GM12878 (cell line): ENCODE measurements at regions not wholly inside any gene's neighbourhood (a gene's known extent, or its start where the extent isn't known, plus 50 kb on each side); places are given as distances from the start of the nearest gene placed in this dataset.

ENCODE experiments used
- NBN ChIP-seq: fragments of 450-650 bp; IDR thresholded peaks from 2 replicates; pipeline ENCODE4 v1.6.1; 2016
- NR2F1 ChIP-seq: fragments of 450-650 bp; conservative IDR thresholded peaks from 2 replicates; pipeline ENCODE4 v1.6.1; 2017; ENCODE audit warnings: mild to moderate bottlenecking
- POLR2AphosphoS2 ChIP-seq: IDR thresholded peaks from 2 replicates; pipeline ENCODE4 v1.6.1; 2011; ENCODE audit warnings: low read depth, mild to moderate bottlenecking, low read length, improper control_type of control experiment, moderate library complexity
- RUNX3 ChIP-seq: IDR thresholded peaks from 2 replicates; pipeline ENCODE4 v1.6.1; 2012; ENCODE audit warnings: low read length, inconsistent platforms
- SIX5 ChIP-seq: IDR thresholded peaks from 2 replicates; pipeline ENCODE4 v1.6.1; 2011; ENCODE audit warnings: mild to moderate bottlenecking, low read depth, low read length, moderate library complexity; ENCODE audit not compliant: severe bottlenecking
- ZNF622 ChIP-seq: fragments of 450-650 bp; IDR thresholded peaks from 2 replicates; pipeline ENCODE4 v1.6.1; 2017; ENCODE audit warnings: mild to moderate bottlenecking, inconsistent platforms
- TF ChIP-seq, protein P1 (sequence below): fragments of 150-350 bp; IDR thresholded peaks from 2 replicates; pipeline ENCODE4 v1.6.1; 2016; ENCODE audit warnings: low read depth, low read length
- TF ChIP-seq, protein P2 (sequence below): fragments of 450-650 bp; IDR thresholded peaks from 2 replicates; pipeline ENCODE4 v1.6.1; 2017; ENCODE audit warnings: low read depth, mild to moderate bottlenecking, moderate library complexity
- TF ChIP-seq, protein P3 (sequence below): fragments of 450-650 bp; conservative IDR thresholded peaks from 2 replicates; pipeline ENCODE4 v1.6.1; 2017; ENCODE audit warnings: mild to moderate bottlenecking, moderate library complexity
- TF ChIP-seq, protein P4 (sequence below): fragments of 450-650 bp; formaldehyde crosslinking; IDR thresholded peaks from 2 replicates; pipeline ENCODE4 v1.5.0; 2022; ENCODE audit warnings: mild to moderate bottlenecking, missing genetic modification characterization

DNA sequence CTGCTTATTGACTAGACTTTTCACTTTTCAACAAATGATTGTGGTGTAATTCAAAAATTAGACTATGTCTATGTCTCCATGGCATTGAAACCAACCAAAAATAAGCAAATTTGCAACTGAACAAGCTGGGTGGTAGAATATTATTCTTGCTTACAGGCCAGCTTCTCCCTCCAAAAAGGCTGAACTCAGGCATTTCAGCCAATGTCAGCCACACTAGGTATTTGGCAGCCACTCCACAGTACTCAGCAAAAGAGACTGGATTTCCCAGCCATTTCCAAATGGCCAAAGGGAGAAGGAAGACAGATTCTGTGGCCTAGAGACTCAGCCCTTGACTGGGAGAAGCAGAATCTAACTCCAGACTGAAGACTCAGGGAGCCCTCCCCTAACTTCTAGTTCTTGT lies 121.8 kb upstream of the IRX5 start (continued):
- TF ChIP-seq, protein P1, sequence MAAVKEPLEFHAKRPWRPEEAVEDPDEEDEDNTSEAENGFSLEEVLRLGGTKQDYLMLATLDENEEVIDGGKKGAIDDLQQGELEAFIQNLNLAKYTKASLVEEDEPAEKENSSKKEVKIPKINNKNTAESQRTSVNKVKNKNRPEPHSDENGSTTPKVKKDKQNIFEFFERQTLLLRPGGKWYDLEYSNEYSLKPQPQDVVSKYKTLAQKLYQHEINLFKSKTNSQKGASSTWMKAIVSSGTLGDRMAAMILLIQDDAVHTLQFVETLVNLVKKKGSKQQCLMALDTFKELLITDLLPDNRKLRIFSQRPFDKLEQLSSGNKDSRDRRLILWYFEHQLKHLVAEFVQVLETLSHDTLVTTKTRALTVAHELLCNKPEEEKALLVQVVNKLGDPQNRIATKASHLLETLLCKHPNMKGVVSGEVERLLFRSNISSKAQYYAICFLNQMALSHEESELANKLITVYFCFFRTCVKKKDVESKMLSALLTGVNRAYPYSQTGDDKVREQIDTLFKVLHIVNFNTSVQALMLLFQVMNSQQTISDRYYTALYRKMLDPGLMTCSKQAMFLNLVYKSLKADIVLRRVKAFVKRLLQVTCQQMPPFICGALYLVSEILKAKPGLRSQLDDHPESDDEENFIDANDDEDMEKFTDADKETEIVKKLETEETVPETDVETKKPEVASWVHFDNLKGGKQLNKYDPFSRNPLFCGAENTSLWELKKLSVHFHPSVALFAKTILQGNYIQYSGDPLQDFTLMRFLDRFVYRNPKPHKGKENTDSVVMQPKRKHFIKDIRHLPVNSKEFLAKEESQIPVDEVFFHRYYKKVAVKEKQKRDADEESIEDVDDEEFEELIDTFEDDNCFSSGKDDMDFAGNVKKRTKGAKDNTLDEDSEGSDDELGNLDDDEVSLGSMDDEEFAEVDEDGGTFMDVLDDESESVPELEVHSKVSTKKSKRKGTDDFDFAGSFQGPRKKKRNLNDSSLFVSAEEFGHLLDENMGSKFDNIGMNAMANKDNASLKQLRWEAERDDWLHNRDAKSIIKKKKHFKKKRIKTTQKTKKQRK = no peak
- TF ChIP-seq, protein P2, sequence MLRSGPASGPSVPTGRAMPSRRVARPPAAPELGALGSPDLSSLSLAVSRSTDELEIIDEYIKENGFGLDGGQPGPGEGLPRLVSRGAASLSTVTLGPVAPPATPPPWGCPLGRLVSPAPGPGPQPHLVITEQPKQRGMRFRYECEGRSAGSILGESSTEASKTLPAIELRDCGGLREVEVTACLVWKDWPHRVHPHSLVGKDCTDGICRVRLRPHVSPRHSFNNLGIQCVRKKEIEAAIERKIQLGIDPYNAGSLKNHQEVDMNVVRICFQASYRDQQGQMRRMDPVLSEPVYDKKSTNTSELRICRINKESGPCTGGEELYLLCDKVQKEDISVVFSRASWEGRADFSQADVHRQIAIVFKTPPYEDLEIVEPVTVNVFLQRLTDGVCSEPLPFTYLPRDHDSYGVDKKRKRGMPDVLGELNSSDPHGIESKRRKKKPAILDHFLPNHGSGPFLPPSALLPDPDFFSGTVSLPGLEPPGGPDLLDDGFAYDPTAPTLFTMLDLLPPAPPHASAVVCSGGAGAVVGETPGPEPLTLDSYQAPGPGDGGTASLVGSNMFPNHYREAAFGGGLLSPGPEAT = no peak
- TF ChIP-seq RUNX3 (no peak), SIX5 (no peak), ZNF622 (no peak), NBN (no peak), POLR2AphosphoS2 (no peak), NR2F1 (no peak)
- TF ChIP-seq, protein P3, sequence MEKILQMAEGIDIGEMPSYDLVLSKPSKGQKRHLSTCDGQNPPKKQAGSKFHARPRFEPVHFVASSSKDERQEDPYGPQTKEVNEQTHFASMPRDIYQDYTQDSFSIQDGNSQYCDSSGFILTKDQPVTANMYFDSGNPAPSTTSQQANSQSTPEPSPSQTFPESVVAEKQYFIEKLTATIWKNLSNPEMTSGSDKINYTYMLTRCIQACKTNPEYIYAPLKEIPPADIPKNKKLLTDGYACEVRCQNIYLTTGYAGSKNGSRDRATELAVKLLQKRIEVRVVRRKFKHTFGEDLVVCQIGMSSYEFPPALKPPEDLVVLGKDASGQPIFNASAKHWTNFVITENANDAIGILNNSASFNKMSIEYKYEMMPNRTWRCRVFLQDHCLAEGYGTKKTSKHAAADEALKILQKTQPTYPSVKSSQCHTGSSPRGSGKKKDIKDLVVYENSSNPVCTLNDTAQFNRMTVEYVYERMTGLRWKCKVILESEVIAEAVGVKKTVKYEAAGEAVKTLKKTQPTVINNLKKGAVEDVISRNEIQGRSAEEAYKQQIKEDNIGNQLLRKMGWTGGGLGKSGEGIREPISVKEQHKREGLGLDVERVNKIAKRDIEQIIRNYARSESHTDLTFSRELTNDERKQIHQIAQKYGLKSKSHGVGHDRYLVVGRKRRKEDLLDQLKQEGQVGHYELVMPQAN = no peak
- TF ChIP-seq, protein P4, sequence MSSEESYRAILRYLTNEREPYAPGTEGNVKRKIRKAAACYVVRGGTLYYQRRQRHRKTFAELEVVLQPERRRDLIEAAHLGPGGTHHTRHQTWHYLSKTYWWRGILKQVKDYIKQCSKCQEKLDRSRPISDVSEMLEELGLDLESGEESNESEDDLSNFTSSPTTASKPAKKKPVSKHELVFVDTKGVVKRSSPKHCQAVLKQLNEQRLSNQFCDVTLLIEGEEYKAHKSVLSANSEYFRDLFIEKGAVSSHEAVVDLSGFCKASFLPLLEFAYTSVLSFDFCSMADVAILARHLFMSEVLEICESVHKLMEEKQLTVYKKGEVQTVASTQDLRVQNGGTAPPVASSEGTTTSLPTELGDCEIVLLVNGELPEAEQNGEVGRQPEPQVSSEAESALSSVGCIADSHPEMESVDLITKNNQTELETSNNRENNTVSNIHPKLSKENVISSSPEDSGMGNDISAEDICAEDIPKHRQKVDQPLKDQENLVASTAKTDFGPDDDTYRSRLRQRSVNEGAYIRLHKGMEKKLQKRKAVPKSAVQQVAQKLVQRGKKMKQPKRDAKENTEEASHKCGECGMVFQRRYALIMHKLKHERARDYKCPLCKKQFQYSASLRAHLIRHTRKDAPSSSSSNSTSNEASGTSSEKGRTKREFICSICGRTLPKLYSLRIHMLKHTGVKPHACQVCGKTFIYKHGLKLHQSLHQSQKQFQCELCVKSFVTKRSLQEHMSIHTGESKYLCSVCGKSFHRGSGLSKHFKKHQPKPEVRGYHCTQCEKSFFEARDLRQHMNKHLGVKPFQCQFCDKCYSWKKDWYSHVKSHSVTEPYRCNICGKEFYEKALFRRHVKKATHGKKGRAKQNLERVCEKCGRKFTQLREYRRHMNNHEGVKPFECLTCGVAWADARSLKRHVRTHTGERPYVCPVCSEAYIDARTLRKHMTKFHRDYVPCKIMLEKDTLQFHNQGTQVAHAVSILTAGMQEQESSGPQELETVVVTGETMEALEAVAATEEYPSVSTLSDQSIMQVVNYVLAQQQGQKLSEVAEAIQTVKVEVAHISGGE = no peak
- TF ChIP-seq, all 136 proteins: peak for 0
